ENCODE measurements at regions not wholly inside any gene's neighbourhood (a gene's known extent, or its start where the extent isn't known, plus 50 kb on each side); places are given as distances from the start of the nearest gene placed in this dataset.

DNA sequence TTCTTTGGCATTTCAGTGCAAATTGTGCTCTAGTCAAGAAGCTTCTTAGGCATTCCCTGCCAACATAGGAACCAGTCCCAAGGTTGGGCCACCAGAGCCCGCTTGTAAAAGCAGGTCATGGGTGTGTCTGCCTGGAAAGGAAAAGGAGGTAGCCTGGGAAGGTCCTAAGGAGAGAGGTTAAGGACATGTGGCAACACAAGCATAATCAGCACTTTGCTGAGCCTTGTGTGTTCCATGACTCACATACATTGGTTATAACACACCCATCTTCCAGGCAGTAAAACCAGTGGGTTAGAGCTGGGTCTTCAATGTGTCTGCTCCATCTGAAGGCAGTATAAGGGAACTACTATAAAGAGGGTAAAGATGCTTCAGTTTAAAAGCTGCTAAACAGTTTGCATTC, 165.0 kb downstream of the FHIP1A start:
- in situ Hi-C loops (cut with HindIII; ENCODE audit: extremely low pct_ligation_motif_present, low pct_unique_long_range_greater_than_20kb) = no loop called here
- Histone ChIP-seq H3K4me1 (ENCODE audit: insufficient read depth, low read length) (no peaks in the 10 kb centered on the region), H3K27me3 (ENCODE audit: control insufficient read depth in 1 of 2, insufficient read depth in 2 of 2, low read length in 2 of 2) (no peaks in the 10 kb centered on the region), H3K4me3 (replicated peaks in 1 of 3; ENCODE audit: insufficient read depth in 1 of 3, low read depth in 2 of 3, low read length in 3 of 3) (no peak overlapping the region), H3K9ac (ENCODE audit: insufficient read depth, low read depth, low read length) (no peak overlapping the region), H2AFZ (ENCODE audit: low read length) (no peak overlapping the region), H3K27ac (ENCODE audit: extremely low read length, insufficient read depth, low read length) (no peak overlapping the region), H4K20me1 (ENCODE audit: insufficient read depth, low read length) (no peaks in the 10 kb centered on the region), H3K36me3 (replicated peaks in 1 of 2; ENCODE audit: control insufficient read depth in 1 of 2, insufficient read depth in 2 of 2, low read length in 2 of 2) (no peaks in the 10 kb centered on the region), H3K9me3 (ENCODE audit: low read length) (no peaks in the 10 kb centered on the region), H3K4me2 (ENCODE audit: low read depth, low read length) (no peak overlapping the region), H3K79me2 (ENCODE audit: insufficient read depth, low read length) (no peaks in the 10 kb centered on the region)
- DNase-seq (ENCODE audit: low spot score) (no peak), FAIRE-seq (no peak), ATAC-seq (no peak)
- CTCF ChIA-PET (ENCODE audit: low intra/inter-chr PET ratio, low total read pairs) = no interaction called here
- POLR2A ChIA-PET = no interaction called here
- TF ChIP-seq ARID2 (CRISPR knock-in tag; IDR thresholded peaks at IDR 0.05; ENCODE audit: borderline replicate concordance) (no peak), ATF7 (IDR thresholded peaks at IDR 0.05) (no peak), ATF7 (CRISPR knock-in tag; IDR thresholded peaks at IDR 0.05) (no peak), ZNF644 (CRISPR knock-in tag; IDR thresholded peaks at IDR 0.05; ENCODE audit: low read depth) (no peak), EHMT2 (IDR thresholded peaks at IDR 0.05; ENCODE audit: borderline replicate concordance, low read depth, low read length) (no peak), BORCS8-MEF2B (CRISPR knock-in tag; IDR thresholded peaks at IDR 0.05) (no peak), MTF2 (CRISPR knock-in tag; IDR thresholded peaks at IDR 0.05; ENCODE audit: borderline replicate concordance) (no peak), ZNF180 (CRISPR knock-in tag; IDR thresholded peaks at IDR 0.05; ENCODE audit: borderline replicate concordance, low read depth) (no peak), NFKBIZ (CRISPR knock-in tag; IDR thresholded peaks at IDR 0.05) (no peak)
- TF ChIP-seq, protein P1, sequence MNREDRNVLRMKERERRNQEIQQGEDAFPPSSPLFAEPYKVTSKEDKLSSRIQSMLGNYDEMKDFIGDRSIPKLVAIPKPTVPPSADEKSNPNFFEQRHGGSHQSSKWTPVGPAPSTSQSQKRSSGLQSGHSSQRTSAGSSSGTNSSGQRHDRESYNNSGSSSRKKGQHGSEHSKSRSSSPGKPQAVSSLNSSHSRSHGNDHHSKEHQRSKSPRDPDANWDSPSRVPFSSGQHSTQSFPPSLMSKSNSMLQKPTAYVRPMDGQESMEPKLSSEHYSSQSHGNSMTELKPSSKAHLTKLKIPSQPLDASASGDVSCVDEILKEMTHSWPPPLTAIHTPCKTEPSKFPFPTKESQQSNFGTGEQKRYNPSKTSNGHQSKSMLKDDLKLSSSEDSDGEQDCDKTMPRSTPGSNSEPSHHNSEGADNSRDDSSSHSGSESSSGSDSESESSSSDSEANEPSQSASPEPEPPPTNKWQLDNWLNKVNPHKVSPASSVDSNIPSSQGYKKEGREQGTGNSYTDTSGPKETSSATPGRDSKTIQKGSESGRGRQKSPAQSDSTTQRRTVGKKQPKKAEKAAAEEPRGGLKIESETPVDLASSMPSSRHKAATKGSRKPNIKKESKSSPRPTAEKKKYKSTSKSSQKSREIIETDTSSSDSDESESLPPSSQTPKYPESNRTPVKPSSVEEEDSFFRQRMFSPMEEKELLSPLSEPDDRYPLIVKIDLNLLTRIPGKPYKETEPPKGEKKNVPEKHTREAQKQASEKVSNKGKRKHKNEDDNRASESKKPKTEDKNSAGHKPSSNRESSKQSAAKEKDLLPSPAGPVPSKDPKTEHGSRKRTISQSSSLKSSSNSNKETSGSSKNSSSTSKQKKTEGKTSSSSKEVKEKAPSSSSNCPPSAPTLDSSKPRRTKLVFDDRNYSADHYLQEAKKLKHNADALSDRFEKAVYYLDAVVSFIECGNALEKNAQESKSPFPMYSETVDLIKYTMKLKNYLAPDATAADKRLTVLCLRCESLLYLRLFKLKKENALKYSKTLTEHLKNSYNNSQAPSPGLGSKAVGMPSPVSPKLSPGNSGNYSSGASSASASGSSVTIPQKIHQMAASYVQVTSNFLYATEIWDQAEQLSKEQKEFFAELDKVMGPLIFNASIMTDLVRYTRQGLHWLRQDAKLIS (CRISPR knock-in tag; IDR thresholded peaks at IDR 0.05) = no peak
- TF ChIP-seq, protein P2, sequence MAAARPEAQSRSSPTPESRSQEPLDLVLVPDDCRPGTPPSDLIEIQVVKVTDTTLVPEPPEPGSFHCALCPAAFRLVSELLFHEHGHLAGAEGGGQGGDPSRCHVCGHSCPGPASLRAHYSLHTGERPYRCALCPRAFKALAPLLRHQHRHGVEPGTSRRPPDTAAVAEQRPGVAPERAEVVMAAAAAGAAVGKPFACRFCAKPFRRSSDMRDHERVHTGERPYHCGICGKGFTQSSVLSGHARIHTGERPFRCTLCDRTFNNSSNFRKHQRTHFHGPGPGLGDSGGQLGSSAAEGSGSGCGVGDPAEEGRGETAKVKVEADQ (CRISPR knock-in tag; IDR thresholded peaks at IDR 0.05; ENCODE audit: borderline replicate concordance) = no peak
- TF ChIP-seq, protein P3, sequence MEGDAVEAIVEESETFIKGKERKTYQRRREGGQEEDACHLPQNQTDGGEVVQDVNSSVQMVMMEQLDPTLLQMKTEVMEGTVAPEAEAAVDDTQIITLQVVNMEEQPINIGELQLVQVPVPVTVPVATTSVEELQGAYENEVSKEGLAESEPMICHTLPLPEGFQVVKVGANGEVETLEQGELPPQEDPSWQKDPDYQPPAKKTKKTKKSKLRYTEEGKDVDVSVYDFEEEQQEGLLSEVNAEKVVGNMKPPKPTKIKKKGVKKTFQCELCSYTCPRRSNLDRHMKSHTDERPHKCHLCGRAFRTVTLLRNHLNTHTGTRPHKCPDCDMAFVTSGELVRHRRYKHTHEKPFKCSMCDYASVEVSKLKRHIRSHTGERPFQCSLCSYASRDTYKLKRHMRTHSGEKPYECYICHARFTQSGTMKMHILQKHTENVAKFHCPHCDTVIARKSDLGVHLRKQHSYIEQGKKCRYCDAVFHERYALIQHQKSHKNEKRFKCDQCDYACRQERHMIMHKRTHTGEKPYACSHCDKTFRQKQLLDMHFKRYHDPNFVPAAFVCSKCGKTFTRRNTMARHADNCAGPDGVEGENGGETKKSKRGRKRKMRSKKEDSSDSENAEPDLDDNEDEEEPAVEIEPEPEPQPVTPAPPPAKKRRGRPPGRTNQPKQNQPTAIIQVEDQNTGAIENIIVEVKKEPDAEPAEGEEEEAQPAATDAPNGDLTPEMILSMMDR (CRISPR knock-in tag; IDR thresholded peaks at IDR 0.05) = no peak
- 100% methylated on average over 1 of the region's 1 CpG for WGBS (ENCODE audit: low lambda C conversion rate)
- intact Hi-C loops (cut with micrococcal nuclease; ENCODE audit: unreplicated experiment) = no loop called here
- no TSS peak for BruUV-seq (replicated peaks)
